A172 (cell line): ENCODE measurements at regions not wholly inside any gene's neighbourhood (a gene's known extent, or its start where the extent isn't known, plus 50 kb on each side); places are given as distances from the start of the nearest gene placed in this dataset.

Source experiments
- DNase-seq: peaks from one replicate; pipeline ENCODE4 v3.0.0-alpha.2; 2015; ENCODE audit warnings: low spot score

DNA sequence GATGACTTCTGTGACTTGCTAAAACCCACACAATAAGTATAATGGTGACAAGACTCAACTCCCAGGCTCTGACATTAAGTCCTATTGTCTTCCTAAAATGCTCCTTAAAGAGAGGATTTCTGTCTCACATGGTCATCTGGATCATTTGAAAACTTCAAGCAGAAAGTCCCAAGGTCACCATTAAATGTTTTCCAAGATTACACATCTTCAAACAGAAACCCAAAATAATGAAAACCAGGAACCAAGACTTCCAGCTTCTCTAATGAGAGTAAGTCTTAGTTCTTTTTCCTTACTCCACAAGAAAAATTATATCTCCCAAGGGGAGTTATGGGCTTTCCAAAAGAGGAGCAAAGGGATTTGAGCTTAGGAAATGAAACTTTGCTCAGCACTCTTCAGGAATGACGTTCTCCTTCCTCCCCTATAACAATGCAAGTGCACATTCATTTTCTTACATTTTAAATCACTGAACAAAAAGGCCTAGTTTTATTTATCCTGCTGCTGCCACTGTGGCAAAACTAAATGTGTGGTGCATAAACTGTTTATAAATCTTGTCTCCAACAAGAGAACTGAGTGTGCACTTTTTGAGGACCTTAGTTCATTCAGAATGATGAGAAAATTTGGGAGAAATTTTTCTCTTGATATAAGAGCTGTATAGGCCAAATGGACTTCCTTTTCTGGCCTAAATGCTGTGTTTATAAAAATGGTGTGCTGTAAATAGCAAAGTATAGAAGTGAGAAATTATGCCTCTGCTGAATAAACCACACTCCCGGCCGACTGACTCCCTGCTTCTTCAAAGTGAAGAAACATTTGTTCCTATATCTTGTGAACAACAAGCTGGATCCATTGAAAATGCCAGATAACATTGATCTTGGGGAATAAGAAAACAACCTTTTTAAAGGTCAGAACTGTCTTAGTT is 148.4 kb upstream of the PLEKHG7 start:
- no peak for DNase-seq

DNA sequence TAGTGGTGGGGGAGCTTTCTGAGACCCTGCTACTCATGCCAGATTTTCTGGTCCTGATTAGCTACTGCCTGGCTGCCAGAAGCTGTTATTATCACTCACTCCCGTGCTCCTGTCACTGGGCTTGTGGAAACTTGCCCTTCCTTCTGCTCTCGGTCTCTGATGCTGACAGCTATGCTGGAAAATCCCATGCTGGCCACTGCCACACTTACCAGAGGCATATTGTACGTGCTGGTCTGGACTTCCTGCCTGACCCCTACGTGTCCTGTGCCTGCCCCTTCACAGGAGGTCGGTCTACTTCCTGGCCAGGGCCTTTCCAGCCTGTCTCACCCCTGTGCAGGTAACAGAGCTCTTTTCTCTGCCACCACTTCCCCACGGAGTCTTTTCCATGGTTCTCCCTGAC is 149.4 kb upstream of the PLEKHG7 start:
- peak; percentile 21 for DNase-seq

DNA sequence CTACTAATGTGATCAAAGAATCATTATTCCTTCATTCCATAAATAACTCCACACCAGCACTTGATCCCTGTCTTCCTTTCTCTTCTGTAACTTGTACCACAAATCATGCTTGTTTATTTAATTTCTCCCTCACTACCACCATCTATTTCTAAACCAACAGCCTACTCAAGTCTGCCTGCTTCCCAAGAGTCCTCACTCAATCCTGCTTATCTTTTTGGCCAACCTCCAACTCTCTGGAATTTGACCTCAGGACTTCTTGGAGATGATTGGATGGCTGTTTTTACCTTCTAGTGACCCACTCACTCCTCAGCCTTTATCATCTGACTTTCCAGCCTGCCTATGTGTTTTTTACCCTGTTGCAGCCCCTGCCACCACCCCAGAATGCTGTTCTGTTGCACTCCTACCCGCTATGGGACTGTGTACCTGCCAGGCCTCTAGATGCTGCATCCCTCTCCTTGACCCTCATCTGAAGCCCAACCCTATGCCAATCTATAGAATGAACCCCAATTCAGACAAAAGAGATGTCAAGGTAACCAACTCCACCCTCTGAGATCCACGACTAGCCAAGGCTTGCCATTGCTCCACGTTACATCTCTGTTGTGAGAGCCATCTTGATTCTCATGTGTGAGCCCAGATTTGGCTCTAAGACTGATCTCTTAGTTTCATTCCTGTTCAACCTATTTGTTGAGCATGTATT is 150.2 kb upstream of the PLEKHG7 start:
- peak; percentile 79 for DNase-seq

DNA sequence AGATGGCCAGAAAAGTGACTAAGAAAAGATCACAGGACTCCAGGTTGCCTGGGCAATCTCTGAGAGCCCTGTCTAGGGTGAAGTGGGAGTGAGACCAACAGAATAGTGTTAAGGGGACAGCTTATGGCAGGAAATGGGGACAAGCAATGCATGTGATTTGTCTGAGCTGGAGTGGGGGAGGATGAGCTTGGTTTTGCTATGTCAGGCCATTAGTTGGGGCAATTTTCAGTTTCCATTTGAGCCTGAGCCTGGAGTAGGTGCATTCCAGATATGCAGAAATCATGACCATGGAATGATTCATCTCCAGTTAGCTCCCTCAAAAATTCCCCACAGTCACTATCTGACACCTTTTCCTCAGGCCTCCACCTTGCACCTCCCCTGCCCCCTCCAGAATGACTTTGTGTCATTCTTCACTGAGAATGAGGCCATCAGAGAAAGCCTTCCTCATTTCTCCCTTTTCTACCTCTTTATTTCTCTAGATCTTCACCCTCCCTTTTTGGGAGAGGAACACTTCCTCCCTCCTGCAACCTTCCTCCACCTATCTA is 150.9 kb upstream of the PLEKHG7 start:
- peak; percentile 84 for DNase-seq

DNA sequence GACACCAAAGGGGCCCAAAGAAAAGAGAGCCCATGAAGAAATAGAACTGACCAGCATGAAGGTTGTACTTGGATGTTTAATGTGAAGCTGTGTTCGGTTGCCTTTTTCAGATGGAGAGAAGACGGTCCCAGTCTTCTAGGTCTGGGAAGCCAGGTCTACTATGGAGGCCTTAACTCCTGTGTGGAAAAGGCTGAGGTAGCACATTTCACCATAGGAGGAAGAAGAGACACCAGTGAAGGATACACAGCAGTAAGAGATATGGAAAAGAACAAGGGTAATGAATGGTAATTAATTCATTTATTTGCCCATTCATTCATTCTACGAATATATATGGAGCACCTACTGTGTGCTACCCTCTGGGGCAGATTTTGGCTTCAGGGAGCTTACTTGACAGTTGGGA is 151.6 kb upstream of the PLEKHG7 start:
- no peak for DNase-seq

DNA sequence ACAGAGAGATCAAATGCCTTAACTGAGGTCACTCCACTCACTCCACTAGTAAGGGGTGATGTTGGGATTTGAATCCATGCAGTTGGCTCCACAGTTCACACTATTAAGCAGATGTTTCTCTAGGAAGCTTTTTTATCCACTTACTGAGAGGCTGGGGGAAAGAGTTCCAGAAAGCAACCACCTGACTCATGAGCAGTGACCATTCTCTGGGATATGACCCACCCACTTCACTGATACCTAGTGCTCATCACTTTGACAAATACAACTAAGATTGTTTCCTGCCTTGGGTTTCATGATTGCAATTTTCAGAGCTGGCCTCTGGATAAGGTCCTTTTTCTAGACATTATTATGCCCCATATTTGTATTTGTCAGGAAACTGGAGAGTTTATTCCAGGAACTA is 152.1 kb upstream of the PLEKHG7 start:
- DNase-seq, result no peak

- no peak for DNase-seq
Measured at GRCh38 chr12:92550254-92550653, 152.5 kb upstream of the PLEKHG7 start.

GRCh38 chr12:92549516-92549915 is 153.3 kb upstream of the PLEKHG7 start:
- DNase-seq, result no peak

DNA sequence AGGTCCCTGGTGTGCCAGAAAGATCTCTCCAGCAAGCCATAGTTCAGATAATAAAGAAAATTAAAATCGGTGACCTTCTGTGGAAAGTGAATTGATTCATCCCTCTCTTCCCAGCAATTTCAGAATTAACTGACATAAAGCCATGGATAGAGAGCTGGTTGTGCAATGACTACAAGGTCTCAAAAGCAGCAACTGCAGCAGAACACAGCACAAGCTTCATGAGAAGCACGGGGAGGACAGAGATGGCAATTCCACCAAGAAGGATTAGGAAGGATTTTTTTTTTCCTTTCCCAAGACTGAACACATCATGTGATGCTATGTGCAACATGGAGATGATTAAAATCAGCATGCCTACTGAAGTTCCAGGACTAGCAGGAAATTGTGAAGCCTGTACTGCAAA is 154.9 kb upstream of the PLEKHG7 start:
- no peak for DNase-seq

DNA sequence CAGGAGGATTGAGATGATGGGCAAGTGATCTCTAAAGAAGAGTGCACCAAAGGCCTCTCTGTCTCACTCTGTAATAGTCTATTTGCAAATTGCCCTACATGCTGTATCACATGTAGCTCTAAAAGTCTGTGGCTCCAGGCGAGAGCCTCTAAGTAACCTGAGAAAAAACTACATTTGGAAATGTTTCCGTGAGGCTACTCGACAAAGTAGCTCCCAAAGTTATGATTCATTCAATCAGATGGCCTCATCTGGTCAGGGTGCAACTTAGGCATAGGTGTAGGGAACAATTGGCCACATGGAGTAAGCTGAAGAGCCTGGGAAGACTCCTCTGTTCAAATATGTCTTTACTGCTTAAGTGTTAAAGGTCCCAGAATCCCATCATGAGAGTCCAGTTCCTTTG is 155.4 kb upstream of the PLEKHG7 start:
- DNase-seq, result no peak

- DNase-seq, result no peak
Measured at GRCh38 chr12:92546635-92547348, 156.0 kb upstream of the PLEKHG7 start.

DNA sequence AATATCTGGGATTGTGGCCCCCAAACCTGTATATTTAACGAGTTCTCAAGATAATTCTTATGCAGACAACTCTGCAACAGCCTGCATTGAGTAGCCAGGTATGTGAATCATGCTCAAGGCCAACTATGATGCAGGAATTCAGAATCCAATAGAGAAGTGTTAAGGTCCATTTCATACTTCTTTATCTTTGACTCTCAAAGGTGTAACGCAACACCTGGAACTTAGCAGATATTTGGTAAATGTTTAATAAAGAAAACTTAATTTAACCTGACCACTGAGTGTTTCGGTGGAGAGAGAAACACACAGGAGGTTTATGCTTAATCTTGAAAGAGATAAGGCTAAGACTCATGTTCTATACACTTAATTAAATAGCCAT is 156.5 kb upstream of the PLEKHG7 start:
- DNase-seq, result no peak

GRCh38 chr12:92544322-92544721 is 158.5 kb upstream of the PLEKHG7 start:
- no peak for DNase-seq

GRCh38 chr12:92543840-92544239 is 158.9 kb upstream of the PLEKHG7 start:
- DNase-seq, result no peak

DNA sequence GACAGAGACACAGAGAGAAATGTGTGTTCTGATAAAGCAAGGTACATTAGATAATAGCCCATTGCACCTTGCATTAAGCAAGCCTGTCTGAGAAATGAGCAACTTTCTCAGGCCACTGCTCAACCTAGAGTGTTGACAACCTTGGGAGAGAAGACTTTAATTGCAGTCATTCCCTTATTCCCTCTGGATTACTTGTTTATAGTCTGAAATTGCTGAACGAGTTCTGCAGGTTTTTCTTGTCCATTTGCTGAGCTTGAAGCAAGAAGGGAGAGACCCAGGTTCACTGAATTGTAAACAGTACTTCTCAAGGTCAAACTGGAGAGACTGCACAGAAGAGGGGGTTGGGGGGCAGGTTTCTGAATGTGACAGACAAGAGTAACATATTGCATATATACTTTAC is 159.4 kb upstream of the PLEKHG7 start:
- no peak for DNase-seq

DNA sequence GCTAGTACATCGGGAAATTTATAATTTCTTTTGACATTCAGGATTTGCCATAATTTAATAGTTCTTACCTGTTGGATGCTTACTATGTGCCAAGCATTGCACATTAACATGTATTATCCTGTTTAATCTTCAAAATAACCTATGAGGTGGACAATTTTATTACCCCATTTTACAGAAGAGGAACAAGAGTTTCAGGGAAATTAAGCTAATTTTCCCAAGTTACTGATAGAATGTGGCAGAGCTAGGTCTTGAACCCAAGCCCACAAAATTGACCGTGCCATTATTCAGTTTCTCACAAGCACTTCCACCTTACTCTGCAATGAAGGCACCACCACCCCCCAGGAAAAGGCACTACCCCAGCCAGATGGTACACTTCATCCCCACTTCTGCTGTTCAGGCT is 161.1 kb upstream of the PLEKHG7 start:
- no peak for DNase-seq

GRCh38 chr12:92540782-92541423 is 161.9 kb upstream of the PLEKHG7 start:
- DNase-seq, result no peak

DNA sequence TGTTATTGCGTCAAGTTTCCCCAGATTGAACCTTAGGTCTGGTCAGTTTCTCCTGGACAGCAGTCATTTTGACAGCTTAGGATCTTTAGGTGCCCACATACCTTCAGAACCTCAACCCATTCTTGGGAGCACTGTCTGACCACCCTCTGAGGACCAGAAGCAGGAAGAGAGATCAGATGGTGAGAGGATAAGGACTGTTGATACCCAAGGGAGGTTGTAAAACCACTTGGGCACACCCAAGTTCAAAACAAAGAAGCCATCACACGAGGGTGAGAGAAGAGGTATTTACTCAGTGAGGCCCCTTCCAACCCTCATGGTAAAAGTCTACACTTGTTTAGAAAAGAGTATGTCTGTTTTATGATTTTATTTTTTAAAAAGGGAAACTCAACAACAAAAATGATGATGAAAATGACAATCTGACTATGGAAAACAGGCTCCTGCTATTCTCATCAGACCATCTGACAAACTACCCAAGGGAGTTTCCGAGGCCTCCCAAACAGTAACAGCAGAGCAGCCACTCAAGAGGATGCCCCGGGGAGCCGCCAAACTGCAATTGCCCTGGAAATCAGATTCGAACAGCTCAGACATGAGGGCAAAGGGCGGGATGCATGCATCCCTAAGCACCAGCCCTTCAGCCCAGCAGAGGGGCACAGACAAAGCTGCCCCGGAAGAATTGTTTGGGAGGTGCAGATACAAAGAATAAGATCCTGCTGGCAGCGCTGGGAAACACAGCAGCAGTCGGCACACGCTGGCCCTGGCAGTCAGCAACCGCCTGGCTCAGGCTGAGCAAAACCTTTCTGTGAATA is 162.6 kb upstream of the PLEKHG7 start:
- DNase-seq, result no peak

DNA sequence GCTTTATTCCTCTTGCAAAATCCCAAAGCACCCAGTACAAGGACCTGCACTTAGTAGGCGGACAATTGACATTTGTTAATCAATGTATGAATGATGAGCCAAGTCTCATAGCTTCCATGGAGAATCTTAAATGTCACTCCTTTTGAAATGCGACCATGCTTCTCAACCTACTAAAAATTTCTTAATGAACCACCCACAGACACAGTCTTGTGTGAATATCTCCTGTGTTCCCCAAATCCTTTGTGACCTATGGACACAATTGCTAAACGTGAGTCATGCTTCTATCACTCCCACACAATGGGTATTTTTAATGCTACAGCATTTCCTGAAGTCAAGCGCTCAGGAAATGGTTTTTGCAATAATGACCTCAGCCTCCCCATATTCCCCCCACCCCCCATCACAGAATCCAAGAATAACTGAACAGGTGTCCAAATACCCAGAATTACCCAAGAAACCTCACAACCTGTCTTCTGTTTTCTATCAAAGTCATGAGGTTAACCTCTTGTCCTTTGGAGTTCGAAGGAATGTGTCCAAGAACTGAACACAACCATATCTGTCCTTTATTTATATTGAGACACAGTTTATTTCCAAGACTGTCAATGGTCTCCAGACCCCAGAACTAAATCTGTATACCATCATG is 163.6 kb upstream of the PLEKHG7 start:
- DNase-seq, result peak; percentile 87

- DNase-seq, result no peak
Measured at GRCh38 chr12:92537290-92537960, 165.4 kb upstream of the PLEKHG7 start.
